Activated CD4-positive, CD25-positive, alpha-beta regulatory T cell (primary cell): ENCODE measurements at regions not wholly inside any gene's neighbourhood (a gene's known extent, or its start where the extent isn't known, plus 50 kb on each side); places are given as distances from the start of the nearest gene placed in this dataset.

Experiments used
- DNase-seq, 4 experiments: peaks; one replicate each; lab custom pipeline; 2025; lab: John Stamatoyannopoulos, UW

DNA sequence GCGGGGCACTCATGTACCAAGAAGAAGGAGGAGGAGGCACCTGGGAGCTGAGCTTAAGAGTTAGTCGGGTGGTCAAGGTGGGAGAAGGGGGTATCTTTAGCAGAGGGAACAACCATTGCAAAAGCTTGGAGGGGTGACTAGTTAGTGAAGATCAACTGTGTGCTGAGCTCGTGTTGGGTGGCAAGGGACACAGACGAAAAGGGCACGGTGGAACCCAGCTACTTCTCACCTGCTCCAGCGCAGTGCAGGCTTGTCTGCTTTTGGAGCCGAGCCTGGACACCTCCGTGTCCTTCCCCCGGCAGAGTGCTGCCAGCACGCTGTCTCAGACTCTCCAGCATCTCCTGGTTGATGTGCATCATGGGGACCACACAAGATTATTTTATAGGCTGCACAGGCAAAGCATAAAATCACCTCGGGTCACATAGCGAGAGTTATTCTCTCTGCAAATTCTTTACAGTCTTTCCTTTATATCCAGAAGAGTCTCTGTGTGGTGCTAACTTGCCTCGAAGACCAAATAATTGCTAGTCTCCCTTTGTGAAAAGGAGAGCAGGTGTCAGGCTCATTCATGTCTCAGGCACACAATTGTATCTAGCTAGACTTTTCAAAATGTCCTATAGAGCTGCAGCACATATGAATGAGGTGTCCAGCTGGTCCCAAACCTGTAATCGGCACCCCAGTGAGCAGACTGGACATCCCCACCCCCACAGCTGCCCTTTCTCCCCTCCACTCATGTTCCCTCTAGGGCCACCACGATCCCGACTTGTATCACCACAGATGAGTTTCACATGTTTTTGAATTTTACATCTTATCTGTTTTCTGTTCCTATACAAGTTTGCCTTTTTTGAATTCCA lies 123.4 kb downstream of the CEBPB start:
- DNase-seq = no peak

DNA sequence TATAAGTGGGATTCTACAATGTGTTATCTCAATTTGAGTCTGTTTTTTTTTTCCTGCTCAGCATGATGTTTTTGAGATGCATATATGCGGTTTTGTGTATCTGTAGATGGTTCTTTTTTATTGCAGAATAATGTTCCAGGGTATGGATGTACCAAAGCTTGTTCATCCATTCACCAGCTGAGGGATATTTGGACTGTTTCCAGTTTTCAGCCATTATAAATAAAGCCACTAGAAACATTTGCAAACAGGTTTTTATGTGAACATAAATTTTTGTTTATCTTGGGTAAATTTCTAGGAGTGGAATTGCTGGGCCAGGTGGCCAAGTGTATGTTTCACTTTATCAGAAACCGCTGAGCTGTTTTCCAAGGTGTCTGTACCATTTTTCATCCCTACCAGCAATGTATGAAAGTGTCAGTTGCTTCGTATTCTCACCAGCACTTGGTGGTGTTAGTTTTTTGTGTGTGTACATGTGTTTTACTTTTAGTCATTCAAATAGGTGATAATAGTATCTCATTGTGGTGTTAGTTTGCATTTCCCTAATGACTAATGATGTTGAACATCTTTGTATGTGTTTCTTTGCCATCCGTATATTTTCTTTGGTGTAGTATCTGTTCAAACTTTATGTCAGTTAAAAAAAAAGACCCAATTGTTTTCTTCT lies 124.2 kb downstream of the CEBPB start:
- DNase-seq = no peak

DNA sequence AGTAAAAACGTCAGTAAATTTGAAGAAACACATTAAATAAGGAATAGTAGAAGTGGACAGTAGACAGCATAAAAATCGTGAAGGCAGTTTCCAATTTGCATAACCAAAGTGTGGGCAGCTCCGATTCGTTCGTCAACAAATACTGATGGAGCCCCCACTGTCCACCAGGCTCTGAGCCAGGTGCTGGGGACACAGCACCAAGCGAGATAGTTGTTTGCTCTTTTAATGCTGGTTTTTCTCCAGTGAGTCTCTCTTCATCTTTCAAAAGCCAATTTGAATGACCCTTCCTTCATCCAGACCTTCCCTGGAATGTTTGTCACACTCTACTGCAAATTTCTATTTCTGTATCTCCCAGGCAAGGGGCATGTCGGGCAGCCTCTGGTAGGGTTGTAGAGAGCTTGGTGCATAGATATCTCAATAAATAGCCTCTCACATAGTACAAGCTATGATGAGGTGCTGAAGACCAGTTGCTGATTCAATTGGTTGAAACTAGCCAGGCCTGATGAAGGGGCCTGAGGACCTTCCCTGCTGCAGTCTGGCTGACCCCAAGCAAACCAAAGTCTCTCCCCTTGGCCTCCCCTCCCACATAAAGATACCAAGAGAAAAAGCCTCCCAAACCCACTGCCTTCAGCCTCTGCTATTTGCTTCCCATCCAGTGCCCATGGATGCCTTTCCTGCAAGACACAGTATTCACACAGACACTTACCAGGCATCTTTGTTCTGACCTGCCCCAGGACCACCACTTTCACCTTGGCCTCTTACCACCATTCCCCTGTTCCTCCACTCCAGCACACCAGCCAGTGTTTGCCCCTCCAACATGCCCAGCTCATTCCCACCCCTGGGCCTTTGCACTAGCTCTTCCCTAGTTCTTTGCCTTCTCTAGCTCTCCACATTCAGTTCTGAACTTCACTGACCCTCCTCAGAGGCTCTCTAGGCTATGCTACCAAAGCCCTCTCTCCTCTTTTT lies 125.2 kb downstream of the CEBPB start:
- no peak for DNase-seq

DNA sequence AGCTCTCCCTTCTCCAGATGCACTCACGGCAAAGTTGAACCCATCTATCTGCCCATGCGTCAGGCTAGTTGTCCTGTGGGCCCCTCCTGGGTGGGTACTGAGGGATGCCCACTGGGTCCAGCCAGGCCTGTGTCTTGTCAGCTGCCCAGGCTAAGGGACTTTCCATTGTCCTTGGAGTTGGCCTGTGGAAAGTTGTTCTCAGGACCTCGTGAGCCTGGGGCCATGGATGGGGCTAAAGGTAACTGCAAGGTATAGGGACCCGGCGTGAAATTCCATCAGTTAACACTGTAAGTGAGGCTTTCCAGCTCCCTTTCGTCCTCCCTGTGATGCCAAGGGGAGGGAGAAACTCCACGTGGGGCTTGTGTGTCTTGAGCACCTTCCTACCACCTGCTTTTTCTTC lies 126.5 kb downstream of the CEBPB start:
- no peak for DNase-seq

DNA sequence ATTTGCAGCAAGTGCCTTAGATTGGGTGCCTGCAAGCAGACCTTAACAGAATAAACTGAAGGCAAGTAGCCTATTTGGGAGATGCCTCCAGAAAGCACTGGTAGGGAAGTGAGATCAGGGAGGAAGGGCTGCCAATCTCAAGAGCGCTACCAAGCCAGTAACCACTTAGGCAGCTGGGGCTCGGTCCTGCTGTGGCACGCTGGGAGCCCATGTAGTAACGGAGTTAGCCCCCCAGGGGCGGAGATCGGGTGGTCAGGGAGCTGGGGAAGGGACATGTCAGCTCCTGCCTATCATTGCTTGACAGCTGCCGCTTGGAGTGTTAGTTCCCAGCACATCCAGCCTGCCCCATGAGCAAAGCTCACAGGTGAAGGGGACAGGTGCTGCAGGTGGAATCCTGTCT lies 127.0 kb downstream of the CEBPB start:
- DNase-seq = no peak

DNA sequence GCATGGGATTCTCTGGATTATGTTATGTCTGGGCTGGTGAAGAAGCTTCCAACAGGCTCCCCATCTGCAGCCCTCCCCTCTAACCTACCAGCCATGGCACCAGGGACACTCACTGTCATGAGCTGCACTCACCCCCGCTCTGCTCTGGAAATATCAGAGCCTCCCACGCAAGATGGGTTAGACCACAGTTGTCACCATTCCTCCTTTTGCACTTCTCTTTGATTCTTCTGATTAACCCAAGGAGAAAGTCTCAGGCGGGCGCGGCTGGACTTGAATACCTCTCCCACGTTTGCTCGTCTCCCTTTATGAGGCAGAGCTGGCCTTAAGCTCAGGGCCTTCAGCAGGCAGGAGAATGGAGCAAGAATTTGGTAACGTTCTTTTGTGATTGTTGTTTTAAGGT lies 128.1 kb downstream of the CEBPB start:
- DNase-seq = no peak

DNA sequence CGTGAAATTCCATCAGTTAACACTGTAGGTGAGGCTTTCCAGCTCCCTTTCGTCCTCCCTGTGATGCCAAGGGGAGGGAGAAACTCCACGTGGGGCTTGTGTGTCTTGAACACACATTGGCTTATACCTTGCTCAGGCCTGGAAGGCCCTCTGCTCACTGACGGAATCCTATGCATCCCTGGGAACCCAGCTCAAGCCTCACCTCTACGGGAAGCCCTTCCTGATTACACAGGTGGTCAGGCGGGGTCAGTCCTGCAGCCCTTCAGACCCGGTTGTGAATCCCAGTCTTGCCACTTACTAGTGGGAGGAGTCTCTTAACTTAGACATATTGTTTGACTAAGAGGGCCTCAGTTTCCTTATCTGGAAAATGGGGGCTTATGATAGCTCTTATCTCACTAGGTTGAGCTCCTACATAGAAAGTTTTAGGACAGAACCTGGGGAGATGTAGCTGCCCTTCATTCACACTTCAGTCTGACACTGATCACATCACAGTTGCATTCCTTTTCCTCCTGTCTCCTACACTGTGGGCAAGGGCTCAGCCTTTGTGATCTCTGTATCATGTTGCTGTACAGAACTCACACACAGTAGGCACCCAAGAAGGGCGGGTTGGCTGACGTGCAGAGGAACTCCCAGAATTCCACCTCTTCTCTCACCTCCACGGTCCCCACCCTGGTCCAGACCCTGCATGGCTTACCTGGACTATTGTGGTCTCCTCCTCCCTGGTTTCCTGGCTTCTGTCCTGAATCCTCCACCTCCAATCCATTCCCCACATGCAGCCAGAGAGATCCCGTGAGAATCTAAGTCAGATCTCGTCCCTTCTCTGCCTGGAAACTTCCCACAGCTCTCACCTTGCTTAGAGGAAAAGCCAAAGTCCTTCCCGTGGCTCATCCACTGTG lies 129.6 kb downstream of the CEBPB start:
- DNase-seq = no peak

DNA sequence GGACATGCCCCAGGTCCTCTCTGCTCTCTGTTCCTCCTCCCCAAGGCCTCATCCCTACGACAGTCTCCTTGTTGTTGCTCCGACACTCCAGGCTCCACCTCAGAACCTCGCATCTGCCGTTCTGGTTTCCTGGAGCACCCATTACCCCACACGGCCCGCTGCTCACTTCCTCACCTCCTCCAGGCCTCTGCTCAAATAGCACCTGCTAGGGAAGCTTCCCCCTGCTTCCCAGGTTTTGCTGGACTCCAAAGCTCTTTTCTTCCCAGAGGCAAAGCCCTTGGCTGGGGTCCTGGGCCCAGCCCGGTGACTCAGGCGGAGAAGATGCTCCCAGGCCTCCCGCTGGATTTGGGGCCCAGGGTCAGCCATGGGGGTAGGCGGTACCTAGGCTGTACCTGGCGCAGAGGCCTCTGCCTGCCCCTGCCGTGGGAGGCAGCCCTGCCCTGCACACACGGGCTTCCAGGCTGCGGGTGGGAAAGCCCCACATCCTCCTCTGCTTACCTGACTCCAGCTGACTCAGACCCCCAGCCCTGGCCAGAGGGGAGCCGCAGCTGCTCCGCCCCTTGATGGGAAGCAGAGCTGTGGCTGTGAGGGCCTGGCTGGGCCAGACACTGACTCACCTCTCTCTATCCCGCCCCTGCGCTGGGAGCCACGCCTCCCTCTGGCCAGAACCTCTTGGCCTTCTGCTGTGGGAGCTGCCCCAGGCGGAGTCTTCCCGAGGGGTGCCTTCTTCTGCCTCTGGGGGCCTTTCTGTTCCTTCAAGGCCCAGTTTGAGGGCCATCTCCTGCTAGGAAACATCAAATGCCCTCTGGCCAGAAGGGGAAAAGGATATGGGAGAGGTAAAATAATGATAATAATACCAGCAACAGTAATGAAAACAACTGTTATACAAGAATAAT lies 130.5 kb downstream of the CEBPB start:
- DNase-seq = no peak

DNA sequence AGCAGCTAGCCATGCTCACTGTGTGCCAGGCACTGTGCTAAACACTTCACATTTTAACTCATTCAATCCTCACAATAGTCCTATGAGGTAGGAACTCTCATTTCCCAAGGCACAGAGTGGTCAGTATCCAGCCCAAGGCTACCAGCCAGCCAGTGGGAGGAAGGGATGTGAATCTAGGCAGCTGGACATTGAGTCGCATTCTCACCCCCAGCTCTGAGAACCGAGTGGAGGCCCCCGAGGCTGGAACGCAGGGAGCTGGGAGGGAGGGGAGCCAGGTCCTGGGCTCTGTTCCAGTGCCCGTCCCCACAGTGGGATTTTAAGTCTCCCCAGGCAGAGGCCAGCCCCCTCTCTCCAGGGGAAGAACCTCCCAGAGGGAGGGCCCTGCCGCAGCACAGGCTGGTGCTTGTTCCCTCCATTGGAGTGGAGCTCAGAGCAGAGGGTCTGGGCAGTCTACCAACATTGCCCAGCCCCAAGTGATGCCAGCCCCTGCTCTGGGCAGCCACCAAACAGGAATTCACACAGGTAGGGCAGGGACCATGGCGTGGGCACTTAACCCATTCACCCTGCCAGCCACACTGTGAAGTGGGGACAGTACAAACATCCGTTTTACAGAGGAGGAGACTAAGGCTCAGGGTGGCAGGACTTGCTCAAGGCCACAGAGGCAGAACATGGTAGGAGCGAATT lies 131.3 kb downstream of the CEBPB start:
- no peak for DNase-seq

DNA sequence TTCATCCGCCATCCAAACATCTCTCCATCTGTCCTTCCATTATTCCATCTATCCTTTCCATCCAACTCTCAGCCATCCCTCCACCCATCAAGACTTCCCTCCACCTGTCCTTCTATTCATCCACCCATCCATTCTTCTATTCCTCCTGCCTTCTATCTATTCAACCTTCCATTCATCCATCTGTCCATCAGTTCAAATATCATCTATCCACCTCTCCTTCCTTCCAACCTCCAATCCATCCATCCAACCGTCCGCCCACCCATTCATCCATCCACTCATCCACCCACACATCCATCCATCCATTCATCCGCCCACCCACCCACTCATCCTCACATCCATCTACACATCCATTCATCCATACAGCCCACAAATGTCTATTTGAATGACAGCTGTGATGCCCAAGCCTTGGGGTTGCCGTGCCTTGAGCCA lies 132.1 kb downstream of the CEBPB start:
- no peak for DNase-seq

DNA sequence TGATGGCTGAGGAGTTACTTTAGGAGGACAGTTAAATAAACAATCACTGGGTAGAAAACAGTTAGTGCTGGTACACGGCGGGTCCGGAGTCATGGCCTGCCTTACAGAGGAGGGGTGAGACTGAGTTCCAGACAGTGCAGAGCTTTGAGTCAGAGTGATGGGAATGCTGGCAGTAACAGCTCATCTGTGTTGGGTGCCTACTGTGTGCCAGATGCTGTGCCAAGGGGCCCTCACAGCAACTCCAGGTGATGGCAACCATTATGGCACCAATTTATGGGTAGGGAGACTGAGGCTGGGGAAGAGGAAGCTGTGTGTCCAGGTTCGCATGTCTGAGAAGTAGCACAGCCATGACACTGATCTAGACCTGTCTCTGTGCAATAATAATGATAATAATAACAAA lies 132.6 kb downstream of the CEBPB start:
- no peak for DNase-seq

DNA sequence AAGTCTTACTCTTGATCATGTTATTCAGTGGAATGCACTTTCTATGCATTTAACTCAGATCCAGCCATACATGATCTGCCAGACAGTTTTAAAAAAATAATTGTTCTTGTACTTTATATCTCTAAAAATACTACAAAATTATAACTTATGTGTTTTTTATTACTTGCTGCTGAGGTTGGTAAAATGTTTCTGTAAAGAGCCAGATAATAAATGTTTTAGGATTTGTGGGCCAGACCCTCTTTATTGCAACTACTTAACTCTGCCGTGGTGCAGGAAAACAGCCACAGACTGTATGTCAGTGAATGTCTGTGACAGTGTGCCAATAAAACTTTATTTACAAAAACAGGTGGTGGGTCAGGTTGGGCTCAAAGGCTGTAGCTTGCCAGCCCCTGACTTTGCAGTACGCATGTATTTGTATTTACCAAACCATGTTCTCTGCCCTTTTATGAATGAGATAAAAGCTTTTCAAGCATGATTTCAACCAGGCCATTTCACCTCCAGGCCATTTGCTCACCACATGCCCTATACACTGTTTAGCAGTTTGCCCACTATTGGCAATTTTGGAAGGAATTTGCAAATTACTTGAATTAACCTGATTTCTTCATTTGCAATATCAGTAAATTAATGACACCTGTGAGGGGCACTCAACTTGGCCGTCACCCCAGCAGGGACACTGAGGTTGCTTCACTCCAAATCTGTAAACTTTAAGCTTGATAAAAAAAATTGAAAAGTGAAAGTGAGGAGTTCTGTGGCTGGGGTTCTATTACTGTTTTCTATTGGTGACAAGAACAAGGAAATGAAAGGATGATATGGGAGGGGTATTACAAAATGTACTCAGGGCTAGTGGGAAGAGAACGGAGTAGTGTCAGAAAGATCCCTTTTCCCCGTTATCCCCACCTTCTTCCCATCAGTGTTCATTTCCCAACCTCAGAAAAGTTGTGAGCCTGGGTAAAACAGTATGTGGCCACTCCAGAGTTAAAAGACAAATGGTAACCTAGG lies 133.4 kb downstream of the CEBPB start:
- no peak for DNase-seq

DNA sequence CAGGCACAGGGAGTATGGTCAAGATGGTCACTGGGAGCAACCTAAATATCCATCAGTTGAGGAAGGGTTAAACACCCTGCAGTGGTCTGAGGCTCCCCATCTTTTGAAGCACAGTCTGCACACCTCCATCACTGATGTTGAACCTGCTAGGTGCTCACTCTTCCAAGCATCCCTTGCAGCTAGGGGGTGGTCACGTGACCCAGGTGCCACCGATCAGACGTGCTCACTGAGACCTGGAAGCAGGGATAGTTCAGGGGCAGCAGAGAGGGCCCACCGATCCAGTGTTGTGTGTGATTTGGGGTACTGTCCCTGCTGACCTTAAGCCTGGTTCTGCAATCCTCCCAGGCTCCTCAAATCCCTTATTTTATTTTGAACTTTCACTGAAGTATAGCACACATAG lies 134.6 kb downstream of the CEBPB start:
- no peak for DNase-seq

DNA sequence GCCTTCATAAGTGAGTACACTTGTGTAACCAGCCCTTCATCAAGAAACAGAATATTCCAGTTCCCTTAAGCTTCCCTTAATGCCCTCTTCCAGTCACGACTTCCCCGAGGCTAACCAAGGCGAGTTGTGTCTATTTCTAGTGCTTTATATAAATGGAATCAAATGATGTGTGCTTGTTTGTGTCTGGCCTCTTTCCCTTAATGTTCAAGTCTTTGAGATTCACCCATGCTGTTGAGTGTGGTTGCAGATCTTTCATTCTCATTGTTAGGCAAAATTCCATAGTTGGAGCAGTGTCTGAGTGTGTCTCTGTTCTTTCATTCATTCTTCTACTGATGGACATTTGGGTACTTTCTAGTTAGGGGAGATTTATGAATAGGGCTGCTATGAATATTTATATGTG lies 135.0 kb downstream of the CEBPB start:
- no peak for DNase-seq

DNA sequence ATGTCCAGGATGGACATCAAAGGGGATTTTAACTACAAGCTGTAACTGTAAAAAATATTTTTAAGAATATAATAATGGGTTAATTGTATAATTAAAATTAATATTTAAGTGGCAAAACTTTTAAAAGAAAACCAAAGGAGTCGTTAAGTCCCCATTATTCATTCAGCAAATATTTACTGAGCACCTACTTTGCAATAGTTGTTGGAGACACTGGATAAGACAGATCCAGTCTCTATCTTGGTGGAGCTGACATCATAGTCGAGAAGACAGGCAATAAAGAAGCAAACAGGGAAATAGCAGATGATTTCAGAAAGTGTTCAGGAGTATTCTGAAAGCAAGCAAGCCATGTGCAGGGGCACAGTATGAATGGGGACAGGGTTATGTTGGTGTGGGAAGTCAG lies 137.0 kb downstream of the CEBPB start:
- no peak for DNase-seq

DNA sequence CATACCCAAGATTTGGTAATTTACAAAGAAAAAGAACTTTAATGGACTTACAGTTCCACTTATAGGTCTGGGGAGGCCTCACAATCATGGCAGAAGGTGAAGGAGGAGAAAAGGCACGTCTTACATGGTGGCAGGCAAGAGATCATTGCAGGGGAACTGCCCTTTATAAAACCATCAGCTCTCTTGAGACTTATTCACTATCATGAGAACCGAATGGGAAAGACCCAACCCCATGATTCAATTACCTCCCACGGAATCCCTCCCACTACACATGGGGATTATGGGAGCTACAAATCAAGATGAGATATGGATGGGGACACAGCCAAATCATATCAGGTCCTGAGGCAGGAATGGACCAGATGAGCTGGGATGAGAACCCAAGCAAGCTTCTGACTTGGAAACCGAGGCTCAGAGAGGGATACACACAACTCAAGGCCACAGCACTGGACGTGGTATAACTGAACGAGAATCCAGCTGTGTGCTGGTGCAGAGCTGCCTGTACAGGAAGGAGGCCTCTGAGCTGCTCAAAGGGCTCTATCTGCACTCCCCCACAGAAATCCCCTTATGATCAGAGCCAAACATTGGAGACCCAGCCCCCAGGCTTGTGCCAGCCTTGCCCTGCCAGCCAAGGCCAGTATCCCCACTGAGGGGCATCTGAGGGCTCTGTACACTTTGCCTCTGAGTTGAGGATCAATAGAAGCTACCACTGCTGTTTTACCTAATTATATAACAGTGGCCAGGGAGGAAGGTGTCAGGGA lies 137.8 kb downstream of the CEBPB start:
- no peak for DNase-seq

DNA sequence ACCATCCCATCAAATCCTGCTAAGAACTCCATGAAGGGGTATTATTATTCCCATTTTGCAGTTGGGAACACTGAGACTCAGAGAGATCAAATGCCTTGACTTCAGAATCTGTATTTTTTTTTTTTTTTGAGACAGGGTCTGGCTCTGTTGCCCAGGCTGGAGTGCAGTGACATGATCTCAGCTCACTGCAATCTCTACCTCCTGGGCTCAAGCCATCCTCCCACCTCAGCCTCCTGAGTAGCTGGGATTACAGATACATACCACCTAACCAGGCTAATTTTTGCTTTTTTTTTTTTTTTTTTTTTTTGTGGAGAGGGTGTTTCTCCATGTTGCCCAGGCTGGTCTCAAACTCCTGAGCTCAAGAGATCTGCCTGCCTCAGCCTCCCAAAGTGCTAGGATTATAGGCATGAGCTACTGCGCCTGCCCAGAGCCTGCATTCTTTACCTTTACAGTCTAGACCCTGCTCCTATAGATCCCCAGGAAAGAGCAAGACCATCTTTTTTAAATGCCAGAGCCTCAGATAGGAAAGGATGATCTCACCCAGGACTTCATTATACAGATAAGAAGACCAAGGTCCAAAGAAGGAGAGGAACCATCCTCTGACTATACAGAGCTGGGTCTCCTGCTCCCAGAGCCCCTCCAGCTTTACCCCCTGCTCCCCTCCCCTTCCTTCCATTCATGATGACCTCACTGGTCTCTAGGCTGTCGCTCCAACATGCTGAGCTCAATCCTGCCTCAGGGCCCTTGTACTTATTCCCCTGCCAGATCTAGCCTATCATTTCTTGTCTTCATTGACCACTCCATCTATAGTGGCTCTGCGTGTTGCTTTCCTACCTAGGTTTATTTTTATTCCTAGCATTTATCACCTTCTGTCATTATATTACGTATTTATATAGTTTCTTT lies 138.6 kb downstream of the CEBPB start:
- DNase-seq = no peak
